Left kidney (tissue), 1 donor: ENCODE measurements at regions not wholly inside any gene's neighbourhood (a gene's known extent, or its start where the extent isn't known, plus 50 kb on each side); places are given as distances from the start of the nearest gene placed in this dataset.

Experiments used
- DNase-seq: peaks from one replicate; pipeline ENCODE4 v3.0.0-alpha.2; 2013

DNA sequence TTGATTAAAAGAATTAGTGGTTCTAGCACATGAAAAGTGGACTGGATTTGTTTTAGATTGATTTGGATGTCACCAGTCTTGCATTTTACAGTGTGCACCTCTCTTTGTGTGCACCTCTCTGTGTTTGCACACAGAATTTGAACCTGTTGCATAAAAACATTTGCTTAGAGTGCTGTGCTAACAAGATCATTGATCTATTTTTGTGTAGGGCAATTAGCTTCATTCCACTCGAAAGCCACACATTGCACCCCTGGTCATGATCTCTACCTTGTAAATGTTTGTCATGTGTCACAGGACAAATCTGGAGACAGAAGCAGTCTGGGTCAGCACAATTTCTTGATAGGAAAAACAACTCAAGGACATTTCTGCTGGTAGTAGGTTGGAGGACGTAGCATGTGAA, 258.7 kb upstream of the LINC00305 start:
- no peak for DNase-seq

DNA sequence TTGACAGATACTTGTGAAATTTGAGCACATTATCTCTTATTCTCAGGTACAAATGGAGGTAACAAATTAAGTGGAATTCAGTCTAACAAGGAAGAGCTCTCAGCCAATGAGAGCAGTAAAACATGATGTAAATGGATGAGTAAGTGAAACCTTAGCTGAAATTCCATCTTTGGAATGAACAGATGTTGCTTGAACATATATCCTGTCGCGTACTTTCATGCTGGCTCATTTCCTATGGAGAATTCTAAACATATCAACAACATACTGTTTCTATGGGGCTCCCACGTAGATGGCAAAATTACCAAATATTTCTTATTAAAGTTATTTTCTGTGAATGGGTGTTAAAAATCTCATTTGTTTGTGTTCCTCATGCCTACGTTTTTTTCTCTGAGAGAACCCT, 256.3 kb upstream of the LINC00305 start:
- DNase-seq, result no peak

DNA sequence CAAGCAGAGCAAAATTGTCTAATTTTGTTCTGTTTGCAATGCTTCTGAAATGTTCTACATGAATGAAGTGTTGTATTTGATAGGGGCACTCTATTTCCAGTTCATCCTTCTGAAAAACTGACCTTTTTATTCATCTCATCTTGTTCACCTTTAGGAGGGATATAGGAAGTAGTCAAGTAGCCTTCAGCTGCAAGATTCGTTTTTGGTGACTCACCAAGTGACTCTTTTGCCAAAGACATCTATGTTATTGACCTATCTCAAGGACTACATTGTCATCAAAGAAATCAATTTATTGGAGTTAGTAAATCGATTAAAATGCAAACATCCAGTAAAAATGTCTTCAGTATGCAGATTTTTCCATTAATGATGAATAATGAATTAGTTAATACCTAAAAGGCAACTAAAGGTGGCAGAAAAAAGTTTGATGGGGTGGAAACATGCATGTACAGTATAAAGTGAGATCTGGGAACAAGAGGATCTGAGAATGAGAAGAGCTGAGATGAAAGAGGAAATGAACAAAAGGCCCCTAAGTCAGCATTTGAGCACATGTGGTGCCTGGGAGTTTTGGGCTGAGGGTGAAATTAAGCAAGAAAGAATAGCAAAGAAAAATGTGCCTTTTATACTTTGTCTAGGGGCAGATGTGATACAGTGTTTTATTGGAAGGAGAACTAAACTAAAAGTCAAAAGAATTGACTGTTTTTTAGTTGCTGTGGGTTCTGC, 255.1 kb upstream of the LINC00305 start:
- no peak for DNase-seq

DNA sequence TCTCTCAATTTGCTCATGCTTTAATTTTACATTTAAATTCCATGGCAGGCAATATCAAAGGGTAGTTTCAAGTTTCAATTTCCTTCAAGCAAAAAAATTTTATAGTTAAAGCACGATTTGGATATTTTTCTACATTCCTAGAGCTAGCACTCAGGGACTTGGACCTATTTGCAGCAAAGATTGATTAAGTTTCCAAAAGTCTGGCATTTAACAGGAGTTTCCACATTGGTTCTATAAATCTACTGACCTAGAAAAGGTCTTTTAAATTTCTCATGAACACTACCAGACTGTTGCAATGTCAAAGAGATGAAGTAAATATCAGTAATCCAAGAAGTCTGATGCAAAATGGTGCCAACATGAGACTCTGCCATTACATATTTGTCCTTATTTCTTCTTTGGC, 253.7 kb upstream of the LINC00305 start:
- DNase-seq, result no peak

DNA sequence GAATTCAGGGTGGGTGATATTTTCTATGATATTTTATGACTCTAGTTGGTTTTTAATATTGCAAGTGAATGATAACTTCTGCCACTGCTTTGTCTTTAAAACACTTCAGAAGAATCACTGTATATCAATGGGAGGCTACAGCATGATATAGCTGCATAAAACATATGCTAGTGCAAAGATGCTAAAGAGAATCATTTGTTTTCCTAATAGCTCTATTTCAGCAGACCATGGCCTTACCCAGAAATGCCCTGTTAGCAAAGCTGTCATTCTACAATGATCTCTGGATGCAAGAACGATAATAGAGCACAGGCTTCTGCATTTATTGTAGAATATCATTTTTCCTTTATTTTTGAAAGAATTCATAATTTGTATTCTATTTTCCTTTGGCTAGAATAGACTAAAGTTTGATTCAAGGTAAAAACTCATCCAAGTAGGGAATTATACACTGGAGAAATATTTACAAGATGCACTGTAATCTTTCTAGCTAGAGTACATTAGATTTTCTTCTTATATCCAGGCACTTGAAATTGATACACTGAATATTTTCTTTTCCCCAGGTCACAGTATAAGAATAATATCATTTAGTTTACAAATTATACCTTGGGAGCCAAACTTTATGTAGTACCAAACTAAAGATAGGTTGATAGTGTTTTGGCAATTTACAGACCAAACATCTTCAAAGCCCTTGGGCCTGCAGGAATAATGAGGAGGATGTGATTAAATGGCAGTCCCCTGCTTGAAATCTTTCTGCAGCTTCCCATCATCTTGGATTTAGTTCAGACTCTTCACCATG, 252.6 kb upstream of the LINC00305 start:
- no peak for DNase-seq

DNA sequence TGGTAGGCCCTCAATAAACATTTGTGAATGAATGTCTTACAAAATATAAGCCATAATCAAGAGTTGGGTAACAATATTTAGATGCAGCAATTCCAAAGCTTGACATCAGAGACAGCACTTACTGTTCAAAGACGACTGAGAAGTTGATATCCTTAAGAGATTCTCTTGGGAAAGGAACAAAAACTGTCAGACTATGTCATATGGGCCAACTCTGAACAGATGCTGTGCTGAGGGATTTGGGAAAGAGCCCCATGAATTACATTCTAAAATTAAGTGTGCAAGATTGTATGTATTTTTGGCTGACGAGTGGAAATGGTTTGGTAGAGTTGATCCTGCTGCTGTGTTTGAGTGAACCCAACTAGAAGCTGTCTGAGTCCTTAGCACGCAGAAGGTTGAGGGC, 250.7 kb upstream of the LINC00305 start:
- DNase-seq, result no peak

DNA sequence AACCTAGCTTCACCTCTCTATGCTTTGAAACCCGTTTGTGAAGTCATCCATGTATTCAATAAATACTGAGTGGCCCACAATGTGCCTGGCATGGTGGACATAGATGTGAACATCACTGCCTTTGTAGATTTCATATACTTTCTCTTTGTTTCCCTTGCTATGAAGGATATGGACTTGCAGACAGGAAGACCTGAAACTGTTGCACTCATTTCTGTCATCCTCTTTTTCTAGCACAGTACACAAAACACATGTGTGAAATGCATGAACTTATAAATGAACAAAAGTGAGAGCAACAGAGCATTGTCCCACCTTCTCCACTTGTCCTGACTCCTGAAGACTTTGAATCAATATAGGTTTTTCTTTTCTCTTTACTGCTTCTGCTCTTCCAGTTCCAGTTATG, 249.4 kb upstream of the LINC00305 start:
- no peak for DNase-seq

DNA sequence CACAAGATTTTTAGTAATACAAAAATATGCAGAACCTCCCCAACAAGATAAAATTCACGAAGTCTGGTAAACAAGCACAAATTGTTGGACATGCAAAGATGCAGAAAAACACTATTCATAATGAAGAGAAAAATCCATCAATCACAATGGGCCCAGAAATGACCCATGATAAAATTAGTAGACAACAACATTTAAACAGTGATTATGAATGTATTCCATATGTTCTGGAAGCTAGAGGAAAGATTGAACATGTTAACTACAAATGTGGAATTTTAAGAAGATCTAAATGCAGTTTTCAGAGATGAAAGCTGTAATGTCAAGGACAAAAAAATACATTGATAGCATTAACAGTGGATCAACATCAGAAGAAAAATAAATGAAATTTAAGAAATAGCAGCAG, 243.3 kb upstream of the LINC00305 start:
- DNase-seq, result no peak

DNA sequence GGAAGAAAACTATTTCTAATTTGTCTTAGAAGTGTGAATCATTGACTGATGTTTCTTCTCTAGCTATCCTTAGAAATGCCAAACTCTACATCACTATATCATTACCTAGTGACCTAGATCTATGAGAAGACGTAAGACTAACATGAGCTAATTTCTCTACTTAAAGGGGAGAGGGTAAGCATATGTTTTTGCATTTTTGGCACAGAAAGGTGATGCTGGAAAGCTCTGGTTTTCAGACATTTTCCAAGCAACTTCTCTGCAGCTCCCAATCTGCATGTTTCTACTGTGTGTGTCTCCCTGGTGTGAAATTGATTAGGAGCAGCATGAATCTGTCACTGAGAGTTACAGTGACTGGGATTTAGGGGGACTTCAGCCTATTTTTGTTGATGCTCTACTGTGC, 235.2 kb upstream of the LINC00305 start:
- no peak for DNase-seq

DNA sequence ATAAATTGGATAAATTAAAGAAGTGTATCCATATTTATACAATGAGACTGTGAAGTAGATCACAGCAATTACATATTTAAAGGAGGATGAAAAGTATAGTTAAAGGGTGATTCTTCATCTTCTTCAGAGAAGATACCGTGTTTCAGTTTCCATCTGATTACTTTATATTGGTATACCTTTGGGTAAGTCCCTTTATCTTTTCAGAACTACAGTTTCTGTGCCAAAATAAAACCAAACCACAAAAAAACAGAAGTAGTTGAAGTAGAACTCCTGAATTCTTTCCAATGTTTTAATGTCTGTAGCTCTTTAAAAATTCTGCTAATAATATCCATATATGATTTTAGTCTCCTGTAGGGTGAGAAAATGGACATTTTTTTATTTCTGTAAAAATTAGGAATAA, 231.2 kb upstream of the LINC00305 start:
- no peak for DNase-seq

DNA sequence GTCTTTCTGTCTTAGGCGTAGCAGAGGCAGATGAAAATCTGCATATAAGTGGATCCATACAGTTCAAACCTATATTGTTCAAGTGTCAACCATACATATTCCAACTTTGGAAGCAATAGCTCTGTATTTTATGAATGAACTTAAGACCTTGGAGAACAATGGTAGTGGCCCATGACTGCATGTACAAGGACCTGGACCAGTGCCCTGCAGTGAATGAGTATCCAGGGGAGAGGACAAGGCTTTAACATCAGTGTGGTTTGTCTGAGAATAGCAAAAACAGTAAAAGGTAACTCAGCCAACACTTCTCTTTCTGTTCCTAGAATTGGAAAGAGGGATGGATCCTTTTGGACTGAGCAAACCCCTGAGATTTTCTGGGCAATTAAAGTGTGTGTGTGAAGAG, 230.8 kb upstream of the LINC00305 start:
- DNase-seq, result no peak

DNA sequence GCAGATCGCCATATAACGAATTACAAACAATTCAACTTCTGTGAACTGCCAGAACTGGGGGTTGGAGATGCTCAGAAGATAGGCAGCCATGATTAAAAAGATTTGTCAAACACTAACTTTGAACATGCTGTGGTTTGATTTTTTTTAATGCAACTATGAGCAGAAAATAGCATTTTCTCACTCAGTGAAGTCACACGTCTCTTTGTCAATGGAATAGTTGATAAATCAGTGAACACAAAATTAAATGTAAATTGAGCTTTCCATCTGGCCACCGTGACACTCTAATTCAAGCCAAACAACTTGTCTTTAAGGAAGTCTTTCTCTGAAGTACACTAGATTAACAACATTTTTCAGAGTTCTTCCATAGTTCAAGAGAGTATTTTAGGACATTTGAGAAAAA, 228.6 kb upstream of the LINC00305 start:
- no peak for DNase-seq

DNA sequence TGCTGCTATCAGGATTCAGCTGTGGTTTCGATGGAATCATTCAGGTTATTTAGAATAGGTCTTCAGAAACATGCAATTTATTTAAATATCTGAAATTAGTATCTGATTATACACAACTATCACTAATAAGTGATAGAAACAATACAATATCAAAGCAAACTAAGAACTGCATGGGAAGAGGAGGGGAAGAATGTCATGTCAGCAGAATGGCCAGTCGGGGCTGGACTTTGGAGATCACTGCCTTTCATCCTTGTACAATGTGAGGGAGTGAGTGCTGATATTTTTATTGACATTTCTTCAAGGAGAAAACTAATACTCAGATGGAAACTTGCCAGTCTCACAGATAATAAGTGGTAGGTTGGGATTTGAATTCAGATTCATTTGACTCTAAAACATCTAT, 224.0 kb upstream of the LINC00305 start:
- no peak for DNase-seq

DNA sequence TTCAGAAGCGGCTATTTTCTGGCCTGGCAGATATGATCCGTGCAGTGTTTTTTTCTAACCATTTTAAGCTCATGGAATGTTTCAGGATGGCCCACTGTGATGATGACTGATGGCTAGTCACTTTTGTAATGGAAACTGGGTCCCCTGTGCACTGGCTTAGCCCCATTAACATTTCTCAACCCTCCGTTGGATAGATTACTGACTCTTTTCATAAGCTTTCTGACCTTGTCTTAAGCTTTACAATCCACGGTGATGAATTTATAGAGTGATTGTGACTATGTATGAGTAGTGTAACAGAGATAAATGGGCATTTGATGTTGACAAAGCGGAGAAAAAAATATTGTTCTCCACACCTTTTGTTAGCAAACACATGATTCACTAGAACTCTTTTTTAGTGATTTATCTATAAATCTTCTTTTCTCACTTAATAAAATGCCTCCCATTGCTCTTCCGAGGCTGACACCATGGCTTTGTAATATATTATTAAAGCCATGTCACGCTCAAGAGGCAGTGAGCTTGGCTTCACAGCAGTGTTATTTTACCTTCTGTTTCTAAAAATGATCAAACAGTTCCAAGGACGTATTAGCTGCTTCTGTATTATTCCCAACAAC, 221.0 kb upstream of the LINC00305 start:
- DNase-seq, result peak; percentile 14

DNA sequence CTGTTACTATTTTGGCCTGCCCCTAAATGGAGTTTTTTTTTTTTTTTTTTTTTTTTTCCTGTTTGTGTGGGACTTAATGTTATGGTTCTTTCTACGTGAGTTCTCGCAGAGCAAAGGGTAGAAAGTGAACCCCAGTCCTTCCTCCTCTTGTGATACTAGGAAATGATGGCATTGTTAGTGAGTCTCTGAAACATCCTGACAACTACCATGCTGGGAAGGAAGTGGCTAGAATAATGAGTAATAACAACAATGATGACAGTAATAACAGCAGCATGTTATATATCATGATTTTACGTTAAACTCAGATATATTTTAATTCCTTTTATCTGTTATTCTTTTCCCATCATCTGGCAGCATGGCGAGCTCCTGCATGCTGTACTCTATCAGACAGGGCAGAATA, 216.2 kb upstream of the LINC00305 start:
- DNase-seq, result no peak

DNA sequence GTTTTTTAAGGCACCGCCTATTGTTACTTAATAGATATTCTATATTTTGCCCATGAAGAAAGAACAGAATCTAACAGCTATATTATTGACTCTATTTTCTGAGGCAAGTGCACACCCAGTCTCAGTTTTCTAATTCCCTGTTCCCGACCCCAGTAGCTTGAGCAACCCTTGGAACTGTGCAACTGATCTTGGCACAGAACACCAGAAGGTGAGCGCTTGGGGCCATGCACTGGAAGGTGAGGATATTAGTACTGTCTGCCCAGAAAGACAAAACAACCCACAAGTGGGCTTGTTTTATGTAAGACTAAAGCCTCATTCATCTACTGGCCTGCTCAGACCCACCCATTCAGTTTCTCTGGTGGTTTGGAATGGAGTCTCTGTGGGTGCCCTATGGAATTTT, 188.8 kb upstream of the LINC00305 start:
- DNase-seq, result no peak

DNA sequence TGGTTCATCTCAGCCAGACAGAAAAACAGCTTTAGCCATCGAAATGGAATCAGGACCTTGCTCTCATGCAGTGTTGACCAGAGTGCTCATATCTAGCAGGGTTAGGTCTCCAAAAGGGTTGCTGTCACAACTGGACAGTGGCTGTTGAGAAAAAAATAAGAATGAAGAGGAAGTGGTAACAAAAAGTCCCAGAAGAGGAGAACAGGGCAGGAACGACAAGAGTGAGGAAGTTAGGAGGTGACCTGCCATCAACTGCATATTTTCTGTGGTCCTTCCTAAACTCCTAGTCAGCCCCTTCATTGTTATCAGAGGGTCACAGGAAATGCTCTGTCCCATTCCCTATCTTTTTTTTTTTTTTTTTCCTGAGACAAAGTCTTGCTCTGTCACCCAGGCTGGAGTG, 188.1 kb upstream of the LINC00305 start:
- no peak for DNase-seq

DNA sequence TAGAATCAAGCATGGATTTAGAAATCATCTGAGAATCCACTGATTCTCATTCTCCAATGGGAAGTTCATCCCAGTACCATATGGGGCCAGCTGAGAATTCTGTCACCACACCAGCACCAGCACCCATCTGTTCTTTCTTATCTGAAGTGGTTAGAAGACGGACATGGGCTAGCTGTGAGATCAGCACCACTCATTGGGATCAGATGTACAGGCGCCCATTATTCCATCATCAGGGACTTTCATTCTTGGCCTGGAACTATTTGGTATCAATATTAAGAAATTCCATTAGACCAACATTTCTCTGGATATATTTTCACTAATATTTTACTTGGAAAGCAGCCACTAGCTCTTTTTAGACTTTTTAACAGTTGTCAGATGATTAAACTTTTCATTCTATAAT, 185.9 kb upstream of the LINC00305 start:
- no peak for DNase-seq

DNA sequence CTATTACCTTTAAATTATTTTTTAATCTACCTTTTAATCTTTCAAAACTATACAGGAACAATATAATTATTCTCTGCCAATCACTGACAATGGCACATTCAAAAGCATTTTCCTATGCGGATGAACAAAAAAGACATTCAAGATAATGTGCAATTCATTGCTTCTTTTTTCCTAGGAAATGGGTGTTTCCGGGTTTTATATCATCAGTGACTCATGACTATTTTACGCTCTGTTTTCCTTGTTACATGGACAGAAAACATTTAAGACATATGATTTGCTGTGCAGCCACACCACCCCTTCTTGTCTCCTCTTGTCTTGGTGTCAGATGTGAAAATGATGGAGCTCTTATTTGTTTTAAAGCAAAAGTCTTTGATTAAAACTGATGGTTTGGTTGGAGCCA, 184.7 kb upstream of the LINC00305 start:
- peak; percentile 13 for DNase-seq

DNA sequence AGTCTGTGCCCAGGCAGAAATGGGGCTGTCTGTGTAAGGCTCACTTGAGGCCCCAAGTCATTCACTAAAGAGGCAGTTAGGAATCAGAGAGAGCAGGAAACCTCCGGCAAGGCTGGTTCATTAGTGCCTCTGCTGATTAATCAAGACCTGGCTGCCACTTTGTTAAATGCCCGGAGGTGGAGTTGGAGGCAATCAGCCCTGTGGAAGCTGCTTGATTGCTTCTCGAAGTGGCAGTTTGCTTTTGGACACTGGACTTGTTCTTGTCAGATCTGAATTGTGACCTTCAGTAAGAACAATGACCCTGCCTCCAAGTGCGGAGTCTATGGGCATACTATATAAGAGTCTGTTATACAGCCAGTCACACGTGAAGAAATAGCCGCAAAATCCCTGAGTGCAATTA, 183.9 kb upstream of the LINC00305 start:
- peak; percentile 5 for DNase-seq

DNA sequence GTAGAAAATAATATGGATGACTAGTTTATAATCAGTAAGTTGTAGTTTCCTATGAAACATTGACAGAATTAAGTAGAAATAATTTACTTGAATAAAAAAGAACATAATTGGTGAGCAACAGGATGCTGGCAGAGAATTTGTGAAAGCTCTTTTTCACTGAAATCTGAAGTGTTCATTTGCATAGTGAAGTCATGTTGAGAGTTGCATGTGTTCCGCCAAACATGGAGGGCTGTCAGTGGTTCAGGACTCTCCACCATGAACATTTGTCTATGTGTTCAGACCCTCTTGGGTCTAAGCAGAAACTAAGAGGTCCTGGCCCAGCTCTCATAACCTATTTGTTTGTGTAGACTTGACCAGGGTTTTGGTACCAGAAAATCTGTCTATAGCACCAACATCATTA, 182.5 kb upstream of the LINC00305 start:
- DNase-seq, result no peak

DNA sequence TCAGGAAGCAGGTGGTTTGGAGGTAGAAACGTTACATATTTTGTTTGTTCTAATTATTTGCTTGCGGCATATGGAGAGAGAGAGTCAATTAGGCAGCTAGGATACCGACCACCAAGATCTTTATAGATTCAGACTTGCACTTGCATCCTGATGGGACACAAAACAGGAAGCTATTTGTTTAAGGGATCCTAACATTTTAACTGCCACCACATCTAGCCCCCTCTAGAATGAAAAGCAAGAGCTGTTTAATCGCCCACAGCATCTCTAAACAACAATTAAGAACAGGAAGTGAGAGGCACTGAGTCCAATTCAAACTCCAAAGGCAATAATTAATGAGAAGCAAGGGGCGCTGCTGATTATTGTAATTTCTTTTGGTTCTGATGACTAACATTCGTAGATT, 182.0 kb upstream of the LINC00305 start:
- DNase-seq, result peak; percentile 7

DNA sequence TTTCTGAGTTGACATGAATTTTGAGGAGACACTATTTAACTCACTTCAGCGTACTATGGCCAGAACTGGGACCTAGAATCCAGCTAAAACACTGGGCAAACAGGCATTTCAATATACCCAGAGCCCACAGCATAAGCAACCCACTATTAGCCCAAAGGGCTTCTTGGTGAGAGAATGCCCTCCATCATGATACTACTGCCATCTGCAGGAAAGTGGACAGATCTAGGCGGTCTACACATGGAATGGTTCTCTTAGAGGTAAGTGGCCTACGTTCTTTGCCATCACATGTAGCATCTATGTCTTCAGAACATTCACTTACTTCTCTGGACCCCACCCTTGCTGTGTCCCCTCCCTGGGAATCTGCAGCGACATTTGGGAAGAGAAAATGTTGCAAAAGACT, 181.3 kb upstream of the LINC00305 start:
- no peak for DNase-seq

DNA sequence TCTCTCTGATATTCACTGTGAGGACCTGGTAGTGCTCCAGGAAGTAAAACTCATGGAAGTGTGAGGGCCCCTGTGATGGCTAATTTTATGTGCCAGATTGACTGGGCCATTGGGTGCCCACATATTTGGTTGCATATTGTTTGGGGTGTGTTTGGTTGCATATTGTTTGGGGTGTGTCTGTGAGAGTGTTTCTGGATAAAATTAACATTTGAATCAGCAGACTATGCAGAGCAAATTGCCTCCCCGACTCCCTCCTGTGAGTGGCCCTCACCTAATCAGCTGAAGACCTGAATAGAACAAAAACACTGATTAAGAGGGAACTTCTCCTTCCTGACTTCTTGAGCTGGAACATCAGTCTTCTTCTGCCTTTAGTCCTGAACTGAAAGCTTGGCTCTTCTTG, 173.3 kb upstream of the LINC00305 start:
- DNase-seq, result no peak
